NCI-H1105 treated with DMSO at 0.1 percent for 48 hours (cell line): ENCODE measurements at regions not wholly inside any gene's neighbourhood (a gene's known extent, or its start where the extent isn't known, plus 50 kb on each side); places are given as distances from the start of the nearest gene placed in this dataset.

Experiments
- DNase-seq: peaks from one replicate; lab custom pipeline; 2025; lab: John Stamatoyannopoulos, UW

DNA sequence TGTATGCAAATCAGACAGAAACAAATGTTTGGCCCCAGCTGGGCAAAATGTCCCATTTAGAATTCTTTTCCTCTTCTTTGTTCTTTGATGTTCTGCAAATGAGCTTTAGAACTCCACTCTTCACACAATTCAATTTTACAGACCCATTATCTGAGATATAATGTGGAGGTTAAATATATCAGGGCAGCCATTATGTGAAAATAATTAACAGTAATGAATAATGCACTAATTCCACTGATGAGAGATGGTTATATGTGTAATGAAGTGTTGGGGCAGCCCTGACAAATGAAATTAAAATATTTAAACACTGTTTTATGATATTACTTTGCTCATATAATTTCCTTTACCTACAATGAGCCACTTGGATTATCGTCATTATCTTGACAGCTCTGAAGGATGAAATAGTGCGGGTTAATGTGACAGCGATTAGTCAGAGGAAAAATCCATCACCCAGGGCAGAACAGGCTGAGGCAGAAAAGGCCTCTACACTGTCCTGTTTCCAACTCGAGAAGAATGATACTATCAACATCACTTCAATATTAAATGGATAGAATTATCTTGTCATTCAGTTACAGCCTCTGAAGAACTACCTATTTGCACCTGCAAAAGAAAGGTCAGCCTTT is 321.1 kb downstream of the RBM26 start:
- peak; percentile 62 for DNase-seq

DNA sequence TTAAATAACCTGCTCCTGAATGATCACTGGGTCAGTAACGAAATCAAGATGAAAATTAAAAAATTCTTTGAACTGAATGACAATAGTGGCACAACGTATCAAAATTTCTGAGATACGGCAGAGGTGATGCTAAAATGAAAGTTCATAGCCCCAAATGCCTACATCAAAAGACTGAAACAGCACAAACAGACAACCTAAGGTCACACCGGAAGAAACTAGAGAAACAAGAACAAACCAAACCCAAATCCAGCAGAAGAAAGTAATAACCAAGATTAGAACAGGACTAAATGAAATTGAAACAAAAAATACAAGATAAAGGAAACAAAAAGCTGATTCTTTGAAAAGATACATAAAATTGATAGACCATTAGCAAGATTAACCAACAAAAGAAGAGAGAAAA is 324.1 kb downstream of the RBM26 start:
- no peak for DNase-seq

DNA sequence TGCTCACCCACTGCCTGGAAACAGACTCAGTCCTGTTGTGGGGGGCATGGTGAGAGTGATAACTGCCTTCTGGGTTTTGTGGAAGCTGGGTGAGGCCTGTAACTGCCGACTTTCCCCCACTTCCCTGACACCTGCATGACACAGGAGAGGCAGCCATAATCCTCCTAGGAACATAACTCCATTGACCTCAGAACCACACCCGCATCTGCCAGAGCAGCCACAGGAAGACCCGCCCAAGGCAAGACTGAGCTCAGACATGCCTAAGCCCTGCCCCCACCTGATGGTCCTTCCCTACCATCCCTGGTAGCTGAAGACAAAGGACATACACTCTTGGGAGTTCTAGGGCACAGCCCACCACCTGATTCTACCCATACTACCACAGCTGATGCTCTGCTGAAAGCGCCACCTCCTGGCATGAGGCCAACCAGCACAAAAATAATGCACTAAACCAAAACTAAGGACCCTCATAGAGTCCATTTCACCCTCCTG is 326.7 kb downstream of the RBM26 start:
- no peak for DNase-seq

GRCh38 chr13:79075703-79076102 is 330.4 kb downstream of the RBM26 start:
- DNase-seq: no peak

DNA sequence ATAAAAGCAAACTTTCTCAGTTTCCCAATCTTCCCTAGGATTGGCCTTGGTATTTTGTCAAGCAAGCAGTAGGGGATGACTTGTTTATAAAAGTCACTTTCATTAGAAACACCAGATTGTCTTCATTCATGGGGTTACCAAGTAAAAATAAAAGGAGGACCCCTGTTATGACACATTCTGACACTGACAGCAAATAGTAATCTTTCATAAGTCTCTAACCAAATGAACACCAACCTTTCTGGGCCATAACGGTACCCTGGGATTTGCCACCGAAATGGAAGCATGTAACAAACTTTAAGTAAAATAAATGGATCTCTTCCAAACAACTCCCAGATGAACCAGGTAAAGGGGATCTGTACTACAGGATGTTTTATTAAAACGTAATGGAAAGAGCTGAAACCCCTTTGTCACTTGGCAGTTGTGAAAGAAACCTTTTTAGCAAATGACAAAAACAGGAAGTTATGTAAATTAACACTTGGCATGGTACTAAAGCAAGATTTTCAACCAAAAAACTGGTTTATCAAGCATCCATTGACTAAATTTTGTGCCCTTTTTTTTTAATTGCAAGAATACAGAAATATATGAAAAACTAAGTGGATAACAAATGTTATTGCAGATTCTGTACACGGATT is 335.6 kb downstream of the RBM26 start:
- no peak for DNase-seq

- no peak for DNase-seq
Observed at GRCh38 chr13:79062291-79062690, 343.8 kb downstream of the RBM26 start.

GRCh38 chr13:79060216-79060615 is 345.8 kb downstream of the RBM26 start:
- DNase-seq: no peak

- no peak for DNase-seq
Observed at GRCh38 chr13:79056706-79057105, 349.3 kb downstream of the RBM26 start.

GRCh38 chr13:79051472-79051871 is 354.6 kb downstream of the RBM26 start:
- no peak for DNase-seq

DNA sequence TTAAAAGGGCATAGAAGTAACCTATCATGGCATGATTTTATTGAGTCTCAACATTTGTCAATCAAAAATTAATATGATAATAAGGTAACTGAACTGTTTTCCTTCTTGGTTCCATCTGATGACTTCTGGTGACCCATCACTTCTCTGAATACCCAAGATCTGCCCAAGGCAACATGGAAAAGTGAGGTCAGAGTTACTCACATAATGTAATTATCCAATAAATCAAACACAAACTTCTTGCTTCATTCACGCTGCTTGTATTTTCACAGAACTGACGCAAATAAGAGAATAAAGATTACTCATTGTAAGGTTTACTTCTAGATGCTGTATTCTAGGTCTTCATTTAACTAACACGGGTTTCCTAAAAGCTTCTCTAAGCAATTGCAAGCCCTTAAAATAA is 361.6 kb downstream of the RBM26 start:
- DNase-seq: no peak

DNA sequence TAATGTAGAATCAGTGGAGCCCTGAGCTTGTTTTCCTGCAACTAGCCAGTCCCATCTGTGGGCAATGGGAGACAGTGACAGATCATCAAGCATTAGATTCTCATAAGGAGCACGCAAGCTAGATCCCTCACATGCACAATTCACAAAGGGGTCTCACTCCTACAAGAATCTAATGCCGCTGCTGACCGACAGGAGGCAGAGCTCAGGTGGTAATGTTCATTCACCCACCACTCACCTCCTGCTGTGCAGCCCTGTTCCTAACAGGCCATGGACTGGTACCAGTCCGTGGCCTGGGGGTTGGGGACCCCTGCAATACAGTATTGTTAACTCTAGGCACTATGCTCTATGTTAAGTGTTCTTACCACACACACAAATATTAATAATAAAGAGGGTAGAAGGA is 362.8 kb downstream of the RBM26 start:
- DNase-seq: no peak

GRCh38 chr13:79037197-79037596 is 368.9 kb downstream of the RBM26 start:
- no peak for DNase-seq

- DNase-seq: no peak
Observed at GRCh38 chr13:79034341-79034740, 371.7 kb downstream of the RBM26 start.

GRCh38 chr13:79030513-79030912 is 371.6 kb upstream of the OBI1 start:
- DNase-seq: no peak

DNA sequence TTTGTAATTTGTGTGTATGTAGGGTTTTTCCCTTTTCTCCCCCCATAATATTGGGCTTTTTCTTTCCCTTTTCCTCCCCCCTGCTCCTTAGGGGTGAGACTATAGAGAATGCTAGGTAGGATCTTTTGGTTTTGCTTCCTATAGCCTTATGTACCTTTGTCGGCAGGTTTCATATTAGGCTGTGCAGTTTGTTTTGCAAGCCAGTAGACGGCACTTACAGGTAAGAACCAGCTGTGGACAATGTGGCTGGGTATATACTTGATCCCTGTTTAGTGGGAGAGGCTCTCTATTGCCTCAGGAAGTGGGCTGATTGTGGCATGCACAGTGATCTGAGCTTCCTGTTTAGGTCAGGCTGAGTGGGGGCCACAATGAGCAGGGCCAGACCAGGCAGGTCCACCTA is 359.2 kb upstream of the OBI1 start:
- no peak for DNase-seq

- DNase-seq: no peak
Observed at GRCh38 chr13:79011179-79011578, 352.2 kb upstream of the OBI1 start.

DNA sequence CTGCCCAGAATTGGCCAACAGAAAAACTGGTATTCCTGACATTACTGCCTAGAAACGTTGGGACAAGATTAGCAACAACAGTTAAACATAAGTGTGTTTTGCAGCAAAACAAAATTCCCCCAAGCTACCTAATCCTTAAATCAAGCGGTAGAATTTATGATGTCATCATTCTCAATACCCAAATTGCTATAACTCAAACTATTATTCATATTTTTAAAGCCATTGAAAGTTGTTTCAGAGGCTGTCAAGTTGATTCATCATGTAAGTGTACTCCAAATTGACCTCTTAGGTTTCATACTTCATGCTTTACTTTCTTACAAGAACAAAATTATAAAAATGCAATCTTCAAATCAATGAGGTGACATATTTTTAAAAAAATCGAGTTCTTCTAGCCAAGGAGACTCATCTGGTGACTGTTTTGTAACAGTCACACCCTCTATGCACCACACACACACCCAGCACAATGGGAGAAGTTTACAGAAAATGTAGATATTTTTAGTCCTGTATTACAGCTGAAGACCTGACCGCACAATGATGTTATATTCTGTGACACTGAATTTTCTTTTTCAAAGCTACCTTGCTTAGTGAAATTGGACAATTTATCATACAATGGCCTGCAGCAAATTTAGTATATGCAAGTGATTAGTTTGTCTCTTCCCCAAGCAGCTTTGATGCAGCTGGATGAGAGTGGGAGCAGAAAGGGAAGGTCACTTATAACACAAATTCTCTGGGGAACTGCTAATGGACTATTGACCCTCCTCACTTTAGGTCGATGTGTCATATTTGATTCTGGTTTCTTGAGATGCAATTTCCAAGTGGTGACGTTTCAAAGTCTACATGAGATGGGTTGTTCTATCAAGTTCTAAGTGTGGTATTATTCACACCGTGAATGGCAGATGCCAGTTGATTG is 345.3 kb upstream of the OBI1 start:
- DNase-seq: no peak

- DNase-seq: no peak
Observed at GRCh38 chr13:78999494-78999893, 340.5 kb upstream of the OBI1 start.

DNA sequence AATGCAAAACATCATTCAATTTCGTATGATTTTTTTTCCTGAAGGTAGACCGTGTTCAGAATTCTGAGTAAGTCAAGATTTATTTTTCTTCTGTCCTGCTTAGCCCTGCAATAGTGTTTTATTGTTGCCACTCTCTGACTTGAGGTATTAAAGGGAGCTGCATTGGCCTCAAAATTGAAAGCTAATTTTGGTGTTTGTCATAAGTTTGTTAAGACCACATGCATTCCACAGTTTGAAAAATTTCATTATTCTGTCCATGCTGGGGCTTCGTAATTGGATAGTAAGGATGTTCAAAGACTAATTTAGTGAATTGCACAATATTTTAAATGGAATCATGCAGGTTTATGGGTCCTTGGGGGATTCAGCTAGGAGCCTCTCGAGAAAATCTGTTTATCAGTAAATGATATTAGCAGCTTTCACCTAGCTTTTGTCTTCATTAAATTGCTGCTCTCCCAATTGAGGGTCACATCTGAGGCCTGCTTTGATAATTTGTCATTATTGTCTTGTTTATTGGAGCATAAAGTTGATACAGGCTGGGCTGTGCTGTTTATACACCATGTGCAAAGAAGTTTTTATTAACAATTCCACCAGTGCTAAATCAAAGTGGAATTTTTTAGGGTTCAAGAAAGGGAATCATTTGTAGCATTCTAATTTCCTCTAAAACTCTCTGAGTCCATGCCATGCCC is 339.8 kb upstream of the OBI1 start:
- DNase-seq: no peak

DNA sequence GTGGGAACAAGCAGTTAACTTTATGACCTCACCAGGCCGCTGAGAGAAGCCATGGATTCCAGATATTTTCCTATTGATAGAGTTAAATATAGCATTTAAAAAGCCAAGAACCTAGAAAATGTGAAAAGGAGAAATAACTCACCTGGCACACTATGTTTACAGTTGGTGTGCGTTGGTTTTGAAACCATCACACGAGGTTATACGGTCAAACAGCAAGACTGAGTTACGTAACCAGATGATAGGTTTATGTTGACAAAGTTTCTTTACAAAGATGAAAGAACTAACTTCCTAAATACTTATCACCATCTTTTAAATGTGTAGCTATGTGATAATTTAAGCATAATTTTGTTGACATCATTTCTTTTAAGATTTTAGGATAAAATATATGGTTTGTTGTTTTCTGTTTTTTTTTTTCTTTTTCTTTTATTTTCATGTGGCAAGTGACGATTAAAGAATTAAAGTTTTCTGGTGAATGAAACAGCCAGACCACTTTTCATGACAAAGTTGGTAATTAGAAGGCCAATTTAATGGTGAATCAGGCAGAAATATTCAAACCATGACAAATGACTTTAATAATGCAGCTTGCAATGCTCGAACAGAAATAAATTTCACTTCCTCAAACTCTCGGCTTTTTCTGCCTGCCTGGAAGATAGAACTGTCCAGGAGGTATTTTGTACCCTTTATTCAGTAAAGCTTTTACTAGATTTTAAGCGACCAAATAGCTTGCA is 339.1 kb upstream of the OBI1 start:
- DNase-seq: no peak

DNA sequence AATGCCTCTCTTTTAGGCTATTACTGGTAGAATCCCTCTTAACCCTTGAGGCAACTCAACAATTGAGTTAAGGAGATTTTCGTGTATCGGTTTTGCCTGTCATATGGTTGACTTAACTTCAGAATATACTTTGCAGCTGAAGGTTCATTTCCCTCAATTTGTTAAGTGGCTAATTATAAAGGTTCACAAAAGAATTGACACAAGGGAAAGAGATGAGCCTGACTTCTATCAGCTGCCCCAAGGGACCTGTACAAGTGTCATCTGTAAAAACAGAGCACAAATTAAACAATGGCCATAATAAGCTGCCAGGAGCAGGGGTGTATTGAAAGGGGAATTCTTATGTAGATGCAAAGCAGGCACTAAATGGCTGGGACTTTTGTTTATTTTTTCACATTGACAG is 334.8 kb upstream of the OBI1 start:
- no peak for DNase-seq

- no peak for DNase-seq
Observed at GRCh38 chr13:78981913-78982312, 323.0 kb upstream of the OBI1 start.
